ENCODE measurements at regions not wholly inside any gene's neighbourhood (a gene's known extent, or its start where the extent isn't known, plus 50 kb on each side); places are given as distances from the start of the nearest gene placed in this dataset.

DNA sequence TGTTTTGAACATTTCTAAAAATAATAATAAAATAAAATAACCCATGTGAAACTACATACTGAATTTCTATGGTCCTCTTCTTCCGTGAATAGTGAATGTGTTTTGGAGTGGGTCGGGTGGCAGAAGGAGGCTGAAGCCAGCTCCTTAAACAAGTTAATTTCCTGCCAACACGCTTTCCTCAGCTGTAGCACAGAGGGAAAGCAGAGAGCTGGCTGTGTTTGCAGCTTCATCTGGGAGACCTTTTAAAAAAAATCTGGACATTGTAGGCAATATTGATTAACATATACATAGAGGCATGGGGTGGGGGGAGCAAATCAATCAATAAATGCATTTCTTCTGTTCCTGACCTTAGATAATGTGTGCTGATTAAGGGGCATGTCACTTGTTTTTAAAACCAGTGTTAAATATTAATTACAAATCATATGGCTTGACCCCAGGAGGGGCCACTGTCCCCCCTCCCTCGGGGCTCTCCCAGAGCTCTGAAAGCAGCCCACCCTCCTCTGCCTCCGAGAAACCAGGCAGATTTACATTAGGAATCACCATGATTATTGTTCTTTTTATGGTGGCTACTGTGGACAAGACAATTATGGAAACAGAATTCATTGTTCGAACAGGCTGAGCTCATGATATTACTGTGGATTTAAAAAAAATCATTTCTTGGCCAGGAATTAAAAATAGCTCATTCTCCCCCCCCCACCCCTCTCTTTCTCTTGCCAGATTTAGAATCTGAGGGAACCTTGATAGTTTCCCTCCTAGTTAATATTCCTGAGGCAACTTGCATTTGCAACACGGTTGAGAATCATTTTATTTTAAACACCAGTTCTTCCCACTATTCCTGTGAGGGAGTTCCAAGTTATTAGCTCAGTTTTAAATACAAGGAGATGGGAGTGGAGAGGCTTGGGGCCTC lies 100.5 kb upstream of the CARD11 start:
- TF ChIP-seq, protein P1, sequence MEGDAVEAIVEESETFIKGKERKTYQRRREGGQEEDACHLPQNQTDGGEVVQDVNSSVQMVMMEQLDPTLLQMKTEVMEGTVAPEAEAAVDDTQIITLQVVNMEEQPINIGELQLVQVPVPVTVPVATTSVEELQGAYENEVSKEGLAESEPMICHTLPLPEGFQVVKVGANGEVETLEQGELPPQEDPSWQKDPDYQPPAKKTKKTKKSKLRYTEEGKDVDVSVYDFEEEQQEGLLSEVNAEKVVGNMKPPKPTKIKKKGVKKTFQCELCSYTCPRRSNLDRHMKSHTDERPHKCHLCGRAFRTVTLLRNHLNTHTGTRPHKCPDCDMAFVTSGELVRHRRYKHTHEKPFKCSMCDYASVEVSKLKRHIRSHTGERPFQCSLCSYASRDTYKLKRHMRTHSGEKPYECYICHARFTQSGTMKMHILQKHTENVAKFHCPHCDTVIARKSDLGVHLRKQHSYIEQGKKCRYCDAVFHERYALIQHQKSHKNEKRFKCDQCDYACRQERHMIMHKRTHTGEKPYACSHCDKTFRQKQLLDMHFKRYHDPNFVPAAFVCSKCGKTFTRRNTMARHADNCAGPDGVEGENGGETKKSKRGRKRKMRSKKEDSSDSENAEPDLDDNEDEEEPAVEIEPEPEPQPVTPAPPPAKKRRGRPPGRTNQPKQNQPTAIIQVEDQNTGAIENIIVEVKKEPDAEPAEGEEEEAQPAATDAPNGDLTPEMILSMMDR (conservative IDR thresholded peaks at IDR 0.05; ENCODE audit: low read length) = no peak
- no peak for TF ChIP-seq EZH2phosphoT487 (IDR thresholded peaks at IDR 0.05; ENCODE audit: borderline replicate concordance, low read depth, low read length)
